Suprapubic skin (tissue), 4 donors: ENCODE measurements at regions not wholly inside any gene's neighbourhood (a gene's known extent, or its start where the extent isn't known, plus 50 kb on each side); places are given as distances from the start of the nearest gene placed in this dataset.
"Not testable (repeated sequence)": the region's sequence is repeated elsewhere in the genome, so short reads cannot be mapped to it uniquely, and the experiment has no call there.

ENCODE experiments used
- DNase-seq, 2 donors: peaks; one replicate each; pipeline ENCODE4 v3.0.0-alpha.2; 2019; ENCODE audit warnings: low spot score in 2 of 2
- H3K27ac ChIP-seq: fragments of 200-600 bp; sonication (generic); one replicate; pipeline ENCODE4 v1.5.1; 2019
- H3K27me3 ChIP-seq: fragments of 200-600 bp; sonication (generic); one replicate; pipeline ENCODE4 v1.5.1; 2019
- H3K36me3 ChIP-seq: fragments of 200-600 bp; sonication (generic); one replicate; pipeline ENCODE4 v1.5.1; 2019
- H3K4me1 ChIP-seq: fragments of 200-600 bp; sonication (generic); one replicate; pipeline ENCODE4 v1.5.1; 2019
- H3K4me3 ChIP-seq: fragments of 200-600 bp; sonication (generic); one replicate; pipeline ENCODE4 v1.5.1; 2019; ENCODE audit warnings: mild to moderate bottlenecking
- H3K9me3 ChIP-seq: fragments of 200-600 bp; sonication (generic); one replicate; pipeline ENCODE4 v1.5.1; 2019
- EP300 ChIP-seq: sonication (generic); formaldehyde crosslinking; IDR thresholded peaks from one replicate; pipeline ENCODE4 v1.6.1; 2017; ENCODE audit warnings: antibody characterized with exemption
- POLR2A ChIP-seq, 2 donors: fragments of 450-650 bp; IDR thresholded peaks; one replicate each; pipeline ENCODE4 v1.6.1; 2017; ENCODE audit warnings: antibody characterized with exemption in 2 of 2, mild to moderate bottlenecking in 2 of 2, moderate library complexity in 2 of 2
- POLR2AphosphoS5 ChIP-seq, 3 donors: sonication (generic); formaldehyde crosslinking; IDR thresholded peaks; one replicate each; pipeline ENCODE4 v1.6.1; 2017; ENCODE audit warnings: antibody characterized with exemption in 3 of 3
- WGBS: methylation state at CpG from one replicate; pipeline ENCODE4 v1.1.5; 2018; 5-methylcytosine and 5-hydroxymethylcytosine counted together
- TF ChIP-seq, protein P1 (sequence below), 2 donors: fragments of 200-600 bp in 1 of 2; fragments of 450-650 bp in 1 of 2; sonication (generic) in 1 of 2; IDR thresholded peaks; one replicate each; pipeline ENCODE4 v1.5.1; 2016 to 2019; ENCODE audit warnings: antibody characterized with exemption in 2 of 2, mild to moderate bottlenecking in 1 of 2, moderate library complexity in 1 of 2

DNA sequence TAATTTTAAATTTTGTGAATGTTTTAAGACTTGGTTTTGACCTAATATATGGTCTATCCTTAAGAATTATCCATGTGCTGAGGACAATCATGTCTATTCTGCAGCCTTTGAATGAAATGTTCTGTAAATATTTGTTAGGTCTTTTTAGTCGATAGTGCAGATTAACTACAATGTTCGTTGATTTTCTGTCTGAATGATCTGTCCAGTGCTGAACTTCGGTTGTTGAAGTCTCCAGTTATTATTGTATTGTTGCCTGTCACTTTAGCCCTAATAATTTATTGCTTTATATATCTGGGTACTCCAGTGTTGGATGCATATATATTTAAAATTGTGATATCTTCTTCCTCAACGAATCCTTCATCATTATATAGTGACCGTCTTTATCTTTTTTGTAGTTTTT lies 218.3 kb upstream of the ZC4H2 start:
- Histone ChIP-seq H3K9me3 (no peaks in the 10 kb centered on the region), H3K4me1 (no peaks in the 10 kb centered on the region), H3K4me3 (no peak overlapping the region), H3K27ac (no peak overlapping the region), H3K36me3 (no peaks in the 10 kb centered on the region), H3K27me3 (no peaks in the 10 kb centered on the region)
- TF ChIP-seq EP300: no peak
- no peak for TF ChIP-seq POLR2A (IDR thresholded peaks at IDR 0.05)
- TF ChIP-seq, protein P1, sequence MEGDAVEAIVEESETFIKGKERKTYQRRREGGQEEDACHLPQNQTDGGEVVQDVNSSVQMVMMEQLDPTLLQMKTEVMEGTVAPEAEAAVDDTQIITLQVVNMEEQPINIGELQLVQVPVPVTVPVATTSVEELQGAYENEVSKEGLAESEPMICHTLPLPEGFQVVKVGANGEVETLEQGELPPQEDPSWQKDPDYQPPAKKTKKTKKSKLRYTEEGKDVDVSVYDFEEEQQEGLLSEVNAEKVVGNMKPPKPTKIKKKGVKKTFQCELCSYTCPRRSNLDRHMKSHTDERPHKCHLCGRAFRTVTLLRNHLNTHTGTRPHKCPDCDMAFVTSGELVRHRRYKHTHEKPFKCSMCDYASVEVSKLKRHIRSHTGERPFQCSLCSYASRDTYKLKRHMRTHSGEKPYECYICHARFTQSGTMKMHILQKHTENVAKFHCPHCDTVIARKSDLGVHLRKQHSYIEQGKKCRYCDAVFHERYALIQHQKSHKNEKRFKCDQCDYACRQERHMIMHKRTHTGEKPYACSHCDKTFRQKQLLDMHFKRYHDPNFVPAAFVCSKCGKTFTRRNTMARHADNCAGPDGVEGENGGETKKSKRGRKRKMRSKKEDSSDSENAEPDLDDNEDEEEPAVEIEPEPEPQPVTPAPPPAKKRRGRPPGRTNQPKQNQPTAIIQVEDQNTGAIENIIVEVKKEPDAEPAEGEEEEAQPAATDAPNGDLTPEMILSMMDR (IDR thresholded peaks at IDR 0.05): no peak
- no peak for TF ChIP-seq POLR2AphosphoS5 (IDR thresholded peaks at IDR 0.05)
- 81% methylated on average over 5 of the region's 5 CpGs for WGBS
- DNase-seq: no peak

DNA sequence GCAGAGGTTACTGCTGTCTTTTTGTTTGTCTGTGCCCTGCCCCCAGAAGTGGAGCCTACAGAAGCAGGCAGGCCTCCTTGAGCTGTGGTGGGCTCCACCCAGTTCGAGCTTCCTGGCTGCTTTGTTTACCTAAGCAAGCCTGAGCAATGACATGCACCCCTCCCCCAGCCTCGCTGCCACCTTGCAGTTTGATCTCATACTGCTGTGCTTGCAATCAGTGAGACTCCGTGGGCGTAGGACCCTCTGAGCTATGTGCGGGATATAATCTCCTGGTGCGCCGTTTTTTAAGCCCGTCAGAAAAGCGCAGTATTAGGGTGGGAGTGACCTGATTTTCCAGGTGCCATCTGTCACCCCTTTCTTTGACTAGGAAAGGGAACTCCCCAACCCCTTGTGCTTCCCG lies 187.1 kb upstream of the ZC4H2 start:
- H3K27ac ChIP-seq, H3K4me1 ChIP-seq: not testable (repeated sequence)
- WGBS: 85% methylated on average over 10 of the region's 10 CpGs

DNA sequence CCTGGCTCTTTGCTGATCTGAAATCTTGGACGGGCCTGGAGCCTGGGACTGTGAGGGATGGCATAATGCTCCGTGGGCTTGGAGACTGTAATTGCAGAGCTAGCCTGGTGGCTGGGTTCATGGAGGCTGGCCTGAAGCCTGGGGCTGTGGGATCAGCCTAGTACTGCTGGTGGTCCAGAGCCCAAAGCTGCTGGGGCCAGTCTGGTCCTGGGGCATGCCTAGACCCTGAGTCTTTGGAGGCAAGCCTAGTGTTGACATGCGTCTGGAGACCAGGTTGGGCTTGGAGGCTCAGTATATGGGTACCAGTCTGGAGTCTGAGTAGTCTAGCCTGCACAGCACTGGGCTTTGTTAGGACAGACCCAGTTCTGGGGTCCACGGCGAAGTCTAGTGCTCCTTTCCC lies 172.0 kb upstream of the ZC4H2 start:
- WGBS: 83% methylated on average over 2 of the region's 5 CpGs
- H3K36me3 ChIP-seq: no peaks in the 10 kb centered on the region
- H3K27ac ChIP-seq: no peak overlapping the region
- H3K4me3 ChIP-seq: no peak overlapping the region
- DNase-seq: no peak
- no peaks in the 10 kb centered on the region for H3K27me3 ChIP-seq
- TF ChIP-seq EP300: no peak
- no peak for TF ChIP-seq POLR2A (IDR thresholded peaks at IDR 0.05)
- TF ChIP-seq POLR2AphosphoS5 (IDR thresholded peaks at IDR 0.05): no peak
- TF ChIP-seq, protein P1 (IDR thresholded peaks at IDR 0.05): no peak
- no peaks in the 10 kb centered on the region for H3K4me1 ChIP-seq
- no peaks in the 10 kb centered on the region for H3K9me3 ChIP-seq

More for the DNA sequence above, 187.1 kb upstream of the ZC4H2 start:
- H3K9me3 ChIP-seq, H3K4me3 ChIP-seq, DNase-seq, H3K36me3 ChIP-seq, H3K27me3 ChIP-seq: not testable (repeated sequence)

DNA sequence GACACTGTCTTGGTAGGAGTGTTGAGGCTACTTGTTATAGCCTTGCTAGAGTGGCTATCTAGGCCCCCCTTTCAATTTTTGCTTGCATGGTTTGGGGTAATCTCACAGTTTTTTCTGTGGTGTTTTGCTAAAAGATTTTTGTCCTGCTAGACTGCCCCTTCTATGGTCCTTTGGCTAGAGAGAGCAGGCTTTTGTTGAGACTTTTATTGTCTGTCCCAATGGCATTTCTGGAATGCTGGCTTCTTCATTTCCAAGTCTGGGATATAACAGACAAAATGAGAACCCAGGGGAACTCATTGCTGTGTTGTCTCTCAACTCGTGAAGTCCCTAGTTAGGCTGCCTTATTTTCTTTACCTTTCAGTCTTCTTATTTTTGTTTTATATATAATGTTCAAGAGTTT lies 160.2 kb upstream of the ZC4H2 start:
- TF ChIP-seq, protein P1 (IDR thresholded peaks at IDR 0.05): no peak
- no peak for TF ChIP-seq POLR2AphosphoS5 (IDR thresholded peaks at IDR 0.05)
- no peak for TF ChIP-seq POLR2A (IDR thresholded peaks at IDR 0.05)
- TF ChIP-seq EP300: no peak
- Histone ChIP-seq H3K27me3 (no peaks in the 10 kb centered on the region), H3K4me3 (no peak overlapping the region), H3K4me1 (no peaks in the 10 kb centered on the region), H3K9me3 (no peaks in the 10 kb centered on the region), H3K36me3 (no peaks in the 10 kb centered on the region), H3K27ac (no peak overlapping the region)
- 70% methylated on average over 1 of the region's 1 CpG for WGBS
- no peak for DNase-seq

DNA sequence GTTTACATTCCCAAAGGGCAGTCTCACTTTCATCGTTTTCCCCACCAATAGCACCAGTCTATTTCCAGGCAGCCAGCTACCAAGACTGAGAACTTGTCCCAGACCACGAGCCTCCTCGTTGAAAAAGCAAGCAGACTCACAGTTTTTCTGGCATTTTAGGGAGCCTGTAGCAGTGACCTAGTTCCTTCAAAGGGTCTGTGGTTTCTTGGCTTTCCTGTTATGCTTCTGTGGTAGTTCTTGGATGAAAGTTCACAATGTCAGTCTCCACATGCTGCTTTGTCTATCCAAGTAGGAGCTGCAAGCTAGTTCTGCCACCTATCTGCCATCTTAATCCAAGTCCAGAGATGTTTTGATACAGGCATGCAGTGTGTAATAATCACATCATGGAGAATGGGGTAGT lies 151.6 kb upstream of the ZC4H2 start:
- Histone ChIP-seq H3K27me3 (no peaks in the 10 kb centered on the region), H3K9me3 (no peaks in the 10 kb centered on the region), H3K4me1 (no peaks in the 10 kb centered on the region), H3K27ac (no peak overlapping the region), H3K4me3 (no peak overlapping the region), H3K36me3 (no peaks in the 10 kb centered on the region)
- TF ChIP-seq POLR2A (IDR thresholded peaks at IDR 0.05) (no peak), EP300 (no peak), POLR2AphosphoS5 (IDR thresholded peaks at IDR 0.05) (no peak)
- TF ChIP-seq, protein P1 (IDR thresholded peaks at IDR 0.05): no peak
- 82% methylated on average over 3 of the region's 3 CpGs for WGBS
- no peak for DNase-seq

DNA sequence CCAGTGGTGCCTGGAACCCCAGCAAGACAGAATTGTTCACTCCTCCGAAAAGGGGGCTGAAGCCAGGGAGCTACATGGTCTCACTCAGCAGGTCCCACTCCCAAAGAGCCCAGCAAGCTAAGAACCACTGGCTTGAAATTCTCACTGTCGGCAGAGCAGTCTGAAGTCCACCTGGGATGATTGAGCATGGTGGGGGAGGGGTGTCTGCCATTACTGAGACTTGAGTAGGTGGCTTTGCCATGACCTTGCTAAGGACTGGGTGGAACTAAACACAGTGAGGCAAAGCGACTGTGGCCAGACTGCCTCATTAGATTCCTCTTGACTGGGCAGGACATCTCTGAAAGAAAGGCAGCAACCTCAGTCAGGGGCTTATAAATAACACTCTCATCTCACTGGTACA lies 122.6 kb upstream of the ZC4H2 start:
- Histone ChIP-seq H3K4me1 (no peaks in the 10 kb centered on the region), H3K9me3 (no peaks in the 10 kb centered on the region), H3K36me3 (no peaks in the 10 kb centered on the region), H3K4me3 (no peak overlapping the region), H3K27ac (no peak overlapping the region), H3K27me3 (no peaks in the 10 kb centered on the region)
- no peak for DNase-seq
- TF ChIP-seq POLR2AphosphoS5 (IDR thresholded peaks at IDR 0.05) (no peak), EP300 (no peak), POLR2A (IDR thresholded peaks at IDR 0.05) (no peak)
- TF ChIP-seq, protein P1 (IDR thresholded peaks at IDR 0.05): no peak
- WGBS: no CpG with 5 or more reads among the region's 3 CpGs
